Kidney capillary endothelial cell (primary cell): ENCODE measurements at regions not wholly inside any gene's neighbourhood (a gene's known extent, or its start where the extent isn't known, plus 50 kb on each side); places are given as distances from the start of the nearest gene placed in this dataset.

Source experiments
- DNase-seq: peaks from one replicate; pipeline ENCODE4 v3.0.0-alpha.2; 2018; ENCODE audit warnings: low spot score

GRCh38 chr11:128260398-128260797 lies 327.0 kb downstream of the ETS1 start:
- DNase-seq, result no peak

DNA sequence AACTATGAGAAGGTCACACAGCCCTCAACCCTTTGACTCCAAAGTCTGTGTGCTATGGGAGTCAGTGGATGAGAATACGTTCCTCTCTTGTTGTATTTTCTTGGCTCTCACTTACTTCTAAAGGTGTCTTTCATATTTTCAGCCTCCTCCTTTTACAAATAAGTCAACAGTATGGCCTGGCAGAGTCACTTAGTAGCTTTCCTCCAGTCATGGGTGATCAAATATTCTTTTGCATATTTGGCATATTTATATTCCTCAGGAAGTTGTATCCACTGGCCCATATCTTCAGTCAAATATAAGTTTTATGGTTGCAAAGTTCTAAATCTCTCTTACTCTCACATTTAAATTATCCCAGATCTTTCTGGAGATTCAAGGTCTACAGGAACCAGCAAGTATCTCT lies 327.5 kb downstream of the ETS1 start:
- DNase-seq, result no peak

DNA sequence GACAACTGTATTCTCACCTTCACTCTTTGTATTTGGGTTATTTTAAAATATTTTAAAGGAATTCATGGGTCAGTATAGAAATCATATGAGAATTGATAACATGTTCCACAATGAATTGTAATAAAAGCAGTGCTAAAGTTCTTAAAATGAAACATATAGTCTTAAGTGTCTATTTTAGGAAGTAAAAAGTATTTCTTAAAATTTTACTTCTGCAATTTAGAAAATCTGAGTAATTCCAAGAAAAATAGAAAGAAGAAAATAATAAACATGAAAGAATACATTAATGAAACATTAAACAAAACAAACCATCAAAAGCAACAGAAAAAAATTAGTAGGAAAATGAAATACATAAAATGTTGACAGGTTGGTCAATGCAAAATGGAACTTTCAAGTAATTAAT lies 332.4 kb downstream of the ETS1 start:
- DNase-seq, result no peak

DNA sequence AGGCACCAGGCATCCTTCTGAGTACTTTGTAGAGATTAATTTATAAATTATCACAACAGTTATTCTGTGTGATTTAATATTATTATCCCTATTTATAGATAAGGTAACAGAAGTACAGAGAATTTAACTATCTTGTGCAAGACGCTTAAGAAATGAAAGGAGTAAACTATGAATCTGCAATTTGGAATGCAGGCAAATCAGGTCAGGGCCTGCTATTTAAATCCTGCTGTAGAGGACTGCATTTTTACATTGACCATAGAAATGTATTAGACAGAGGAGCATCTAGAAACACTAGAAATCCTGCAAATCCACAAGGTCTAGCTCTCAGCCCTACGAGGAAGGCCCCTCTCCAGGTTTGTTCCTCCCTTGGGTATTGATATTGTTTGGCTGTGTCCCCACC lies 336.2 kb downstream of the ETS1 start:
- no peak for DNase-seq

DNA sequence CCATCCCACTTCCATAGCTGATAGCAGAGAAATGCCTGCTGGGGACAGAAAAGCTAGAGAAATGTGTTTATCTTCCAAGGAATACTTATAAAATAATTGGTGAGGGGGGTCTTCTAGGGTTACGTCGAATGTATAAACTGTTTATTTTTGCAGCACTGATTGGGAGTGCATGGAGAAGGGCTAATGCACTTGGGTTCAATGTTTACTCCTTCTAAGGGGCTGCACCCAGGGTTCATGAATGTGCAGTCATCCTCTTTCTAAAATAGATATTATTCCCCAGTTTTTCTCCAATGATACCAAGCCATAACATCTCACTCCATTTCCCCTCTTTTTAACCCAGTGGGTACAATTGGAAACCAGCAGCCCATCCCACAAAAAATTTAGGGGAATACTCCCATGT lies 336.9 kb downstream of the ETS1 start:
- DNase-seq, result no peak

GRCh38 chr11:128246810-128247594 lies 340.4 kb downstream of the ETS1 start:
- no peak for DNase-seq

DNA sequence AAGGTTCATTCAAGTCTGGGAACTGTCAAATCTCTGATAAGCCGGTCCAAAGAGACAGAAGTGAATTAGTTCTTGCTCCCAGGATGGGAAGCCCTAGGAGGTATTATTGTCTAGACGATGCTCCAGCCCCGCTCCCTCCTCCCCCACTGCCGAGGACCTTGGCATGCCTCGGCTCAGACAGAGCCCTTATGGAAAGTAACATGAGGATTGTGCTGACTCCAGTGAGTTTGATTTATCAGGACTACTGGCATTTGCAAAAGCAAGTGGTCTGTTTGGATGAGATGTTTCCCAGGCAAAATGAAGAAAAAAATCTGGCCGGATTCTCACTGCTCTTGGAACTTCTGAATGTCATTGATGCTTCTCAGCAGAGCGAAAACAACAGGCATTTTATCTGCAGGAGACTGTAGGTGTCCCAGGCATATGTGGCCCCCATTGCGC lies 341.0 kb downstream of the ETS1 start:
- no peak for DNase-seq

- no peak for DNase-seq
Measured at GRCh38 chr11:128244871-128245270, 342.5 kb downstream of the ETS1 start.

DNA sequence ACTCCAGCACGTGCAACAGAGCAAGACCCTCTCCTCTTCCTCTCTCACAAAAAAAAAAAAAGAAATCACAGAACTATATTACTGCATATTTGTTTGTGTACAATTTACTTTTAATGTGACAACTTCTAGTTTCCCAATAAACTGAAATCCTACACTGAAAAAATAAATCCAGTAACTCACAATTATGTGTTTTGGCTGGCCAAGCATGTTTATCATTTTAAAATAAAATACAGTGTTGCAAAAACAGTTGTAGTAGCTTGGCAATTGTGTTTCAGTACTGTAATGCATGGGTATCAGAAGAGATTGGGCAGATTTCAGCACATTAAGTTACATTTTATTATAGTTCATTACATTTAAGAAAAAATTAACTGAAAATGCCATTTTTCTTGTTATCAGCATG lies 344.9 kb downstream of the ETS1 start:
- DNase-seq, result no peak

DNA sequence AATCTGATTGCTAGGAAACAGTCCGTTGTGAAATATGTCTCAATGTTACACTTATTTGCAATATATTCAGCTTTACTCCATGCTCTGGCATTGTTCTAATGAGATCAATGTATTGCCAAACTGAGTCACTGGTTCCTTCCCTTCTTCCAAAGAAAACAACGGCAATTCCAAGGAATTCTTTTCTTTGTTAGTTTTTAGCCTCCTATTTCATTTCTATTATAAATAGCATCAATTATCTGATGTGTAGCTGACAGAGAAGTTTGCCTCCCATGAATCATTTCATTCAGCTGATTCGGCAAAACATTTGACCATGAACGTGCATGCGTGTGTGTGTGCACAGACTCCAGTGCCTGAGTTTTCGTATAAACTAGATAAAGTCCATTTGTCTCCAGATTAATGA lies 346.8 kb downstream of the ETS1 start:
- no peak for DNase-seq

DNA sequence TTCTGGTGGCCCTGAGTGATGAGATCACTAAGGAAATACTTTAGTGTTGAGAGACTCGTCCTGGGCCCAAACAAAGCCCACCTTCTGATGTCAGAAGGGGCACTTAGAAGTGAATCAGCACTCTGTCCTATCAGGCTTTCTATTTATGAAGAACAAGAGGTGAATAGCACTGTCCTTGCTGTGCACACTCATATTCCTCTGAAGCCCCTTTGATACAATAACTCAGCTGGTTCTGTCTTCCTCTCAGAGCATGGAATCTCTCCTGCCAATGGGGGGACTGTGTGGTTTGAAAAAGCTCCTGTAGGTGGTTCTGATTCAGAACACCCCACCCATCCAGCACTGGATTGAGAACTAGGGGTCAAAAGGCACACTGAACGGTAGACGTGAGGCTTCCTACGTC lies 348.1 kb downstream of the ETS1 start:
- no peak for DNase-seq

GRCh38 chr11:128238521-128239265 lies 348.7 kb downstream of the ETS1 start:
- peak; percentile 9 for DNase-seq

- no peak for DNase-seq
Measured at GRCh38 chr11:128236506-128237498, 350.6 kb downstream of the ETS1 start.

GRCh38 chr11:128235958-128236357 lies 351.4 kb downstream of the ETS1 start:
- DNase-seq, result no peak

- DNase-seq, result no peak
Measured at GRCh38 chr11:128235426-128235825, 351.9 kb downstream of the ETS1 start.

- DNase-seq, result no peak
Measured at GRCh38 chr11:128234143-128234542, 353.2 kb downstream of the ETS1 start.

DNA sequence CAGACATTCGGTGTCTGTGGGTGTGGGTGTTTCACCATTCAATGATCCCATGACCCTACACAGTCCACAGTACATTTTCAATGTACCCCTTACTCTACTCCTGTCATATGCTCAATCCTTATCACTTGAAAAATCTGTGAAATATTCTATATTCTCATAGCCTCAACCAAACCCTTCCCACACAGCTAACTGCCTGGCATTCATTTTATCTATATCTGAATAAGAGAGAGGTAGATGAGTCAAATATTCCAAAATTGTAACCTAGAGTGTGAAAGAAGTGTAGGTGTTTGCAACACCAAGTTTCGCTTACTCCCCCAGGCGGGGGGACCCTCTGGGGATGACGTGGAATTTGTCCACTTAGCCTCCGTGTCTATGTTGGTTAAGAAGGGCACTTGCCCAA lies 354.8 kb downstream of the ETS1 start:
- DNase-seq, result no peak

DNA sequence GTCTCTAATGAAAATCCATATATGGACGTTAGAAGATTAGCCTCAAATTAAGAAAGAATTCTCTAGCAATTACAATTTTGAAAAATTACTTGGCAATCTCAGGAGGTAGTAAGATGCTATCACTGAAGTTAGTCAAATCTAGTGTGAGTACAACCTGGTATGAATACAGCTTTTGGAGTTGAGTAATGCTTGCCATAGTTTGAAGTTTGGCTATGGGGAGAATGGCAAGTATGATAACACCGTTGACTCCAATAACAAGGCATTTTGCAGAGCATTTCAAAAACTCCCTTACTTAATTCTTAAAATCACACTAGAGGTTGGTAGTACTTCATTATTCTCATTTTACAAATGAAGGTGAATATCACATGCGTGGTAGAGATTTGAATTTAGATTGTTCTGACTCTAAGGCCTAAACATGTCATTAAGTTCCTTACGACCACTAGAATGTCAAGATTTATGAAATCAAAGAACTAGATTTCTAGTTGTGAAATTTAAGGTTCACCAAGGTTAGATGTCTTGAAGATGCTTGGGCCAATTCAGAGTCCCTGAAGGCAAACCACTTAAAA lies 355.4 kb downstream of the ETS1 start:
- no peak for DNase-seq

GRCh38 chr11:128227466-128227865 lies 359.9 kb downstream of the ETS1 start:
- DNase-seq, result no peak

GRCh38 chr11:128226106-128226716 lies 361.1 kb downstream of the ETS1 start:
- DNase-seq, result no peak

DNA sequence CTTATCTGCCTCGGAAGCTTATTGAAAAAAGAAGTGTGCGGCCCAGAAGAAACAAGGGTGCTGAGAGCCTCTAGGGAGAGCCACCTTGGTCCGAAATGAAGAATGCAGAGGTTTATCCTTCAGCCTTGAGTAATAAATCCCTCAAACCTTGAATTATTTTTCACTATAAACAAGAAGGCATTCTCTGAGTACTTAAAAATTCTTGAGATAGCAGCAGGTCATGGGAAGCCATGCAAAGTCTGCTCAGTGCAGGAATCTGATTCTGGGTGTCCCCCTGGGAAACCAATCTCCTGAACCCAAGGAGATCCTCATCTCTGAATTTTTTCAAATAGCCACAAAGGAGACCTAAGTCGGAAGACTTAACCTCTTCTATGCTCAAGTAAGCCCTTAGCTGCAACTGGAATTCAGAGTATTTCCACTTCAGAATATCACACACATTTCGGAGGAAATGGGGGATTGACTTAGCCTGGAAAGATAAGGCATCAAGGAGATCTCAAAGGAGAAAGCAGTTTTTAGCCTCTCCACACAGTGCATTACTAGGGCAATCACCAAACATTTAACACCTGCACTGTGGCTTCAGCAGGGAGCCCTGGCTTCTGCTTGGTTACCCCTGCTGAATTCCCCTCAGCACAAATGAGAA lies 365.0 kb downstream of the ETS1 start:
- DNase-seq, result no peak
